ENCODE measurements at regions not wholly inside any gene's neighbourhood (a gene's known extent, or its start where the extent isn't known, plus 50 kb on each side); places are given as distances from the start of the nearest gene placed in this dataset.

DNA sequence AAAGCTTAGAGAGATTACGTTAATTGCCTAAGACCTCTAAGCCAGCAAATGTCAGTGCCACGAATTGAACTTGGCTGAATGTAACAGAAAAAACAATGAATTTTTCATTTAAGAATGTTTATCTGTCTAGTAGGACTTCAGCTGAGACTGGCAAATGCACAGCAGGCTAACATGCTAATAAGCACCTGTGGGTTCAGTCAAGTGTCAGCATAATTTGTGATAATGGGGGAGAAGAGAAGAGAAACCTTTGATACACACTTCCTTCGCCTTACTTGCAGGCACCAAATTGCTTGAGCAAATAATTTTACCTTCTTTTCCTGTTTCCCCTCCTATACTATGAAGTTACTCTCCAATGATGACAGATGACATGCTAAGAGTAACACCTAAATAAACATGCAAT, 1136.5 kb upstream of the SORCS1 start:
- no TSS peak for BruUV-seq (replicated peaks)
- TF ChIP-seq EZH2 (IDR thresholded peaks at IDR 0.05; ENCODE audit: low read length, unreplicated experiment) (no peak), EZH2phosphoT487 (IDR thresholded peaks at IDR 0.05; ENCODE audit: borderline replicate concordance, low read length) (no peak)
- TF ChIP-seq, protein P1, sequence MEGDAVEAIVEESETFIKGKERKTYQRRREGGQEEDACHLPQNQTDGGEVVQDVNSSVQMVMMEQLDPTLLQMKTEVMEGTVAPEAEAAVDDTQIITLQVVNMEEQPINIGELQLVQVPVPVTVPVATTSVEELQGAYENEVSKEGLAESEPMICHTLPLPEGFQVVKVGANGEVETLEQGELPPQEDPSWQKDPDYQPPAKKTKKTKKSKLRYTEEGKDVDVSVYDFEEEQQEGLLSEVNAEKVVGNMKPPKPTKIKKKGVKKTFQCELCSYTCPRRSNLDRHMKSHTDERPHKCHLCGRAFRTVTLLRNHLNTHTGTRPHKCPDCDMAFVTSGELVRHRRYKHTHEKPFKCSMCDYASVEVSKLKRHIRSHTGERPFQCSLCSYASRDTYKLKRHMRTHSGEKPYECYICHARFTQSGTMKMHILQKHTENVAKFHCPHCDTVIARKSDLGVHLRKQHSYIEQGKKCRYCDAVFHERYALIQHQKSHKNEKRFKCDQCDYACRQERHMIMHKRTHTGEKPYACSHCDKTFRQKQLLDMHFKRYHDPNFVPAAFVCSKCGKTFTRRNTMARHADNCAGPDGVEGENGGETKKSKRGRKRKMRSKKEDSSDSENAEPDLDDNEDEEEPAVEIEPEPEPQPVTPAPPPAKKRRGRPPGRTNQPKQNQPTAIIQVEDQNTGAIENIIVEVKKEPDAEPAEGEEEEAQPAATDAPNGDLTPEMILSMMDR (conservative IDR thresholded peaks at IDR 0.05; ENCODE audit: low read depth, low read length): no peak
- Histone ChIP-seq H3K9me3 (ENCODE audit: low read length) (no peaks in the 10 kb centered on the region), H4K20me1 (ENCODE audit: low read length) (no peaks in the 10 kb centered on the region), H3K27me3 (ENCODE audit: low read length) (no peaks in the 10 kb centered on the region), H3K36me3 (ENCODE audit: low read depth, low read length) (no peaks in the 10 kb centered on the region), H2AFZ (ENCODE audit: low read length) (no peak overlapping the region), H3K4me2 (ENCODE audit: low read length) (no peak overlapping the region), H3F3A (ENCODE audit: low read length, unreplicated experiment) (no peaks in the 10 kb centered on the region), H3K79me2 (ENCODE audit: low read length) (no peaks in the 10 kb centered on the region), H3K9me2 (replicated peaks; ENCODE audit: low read length) (no peaks in the 10 kb centered on the region), H3K4me1 (ENCODE audit: insufficient read depth, low read length) (peaks cover 5% of the 10 kb centered on the region; the same call in 1 of the 2 replicates), H3K27ac (ENCODE audit: low read length) (no peak overlapping the region), H3K4me3 (ENCODE audit: low read length) (no peak overlapping the region), H3K9ac (ENCODE audit: low read length) (no peak overlapping the region)
- POLR2A ChIA-PET (ENCODE audit: unreplicated experiment): no interaction called here
- no peak for ATAC-seq
- CTCF ChIA-PET: no interaction called here
- intact Hi-C loops (cut with micrococcal nuclease): no loop called here
- no peak for DNase-seq

DNA sequence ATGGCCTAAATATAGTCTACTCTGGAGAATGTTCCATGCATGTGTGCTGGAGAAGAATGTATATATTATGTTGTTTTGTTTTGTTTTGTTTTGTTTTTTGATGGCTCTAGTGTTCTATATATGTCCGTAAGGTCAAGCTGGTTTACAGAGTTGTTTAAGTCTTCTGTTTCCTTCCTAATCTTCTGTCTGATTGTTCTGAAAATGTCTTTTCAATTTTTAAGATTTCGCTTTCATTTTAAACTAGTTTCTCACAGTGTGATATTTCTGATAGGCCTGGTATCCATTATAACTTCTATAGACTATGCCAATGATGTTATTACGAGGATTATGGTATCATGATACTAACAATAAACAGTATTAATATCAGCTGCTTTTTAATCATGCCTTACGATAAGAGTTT, 1126.3 kb upstream of the SORCS1 start:
- Histone ChIP-seq H2AFZ (ENCODE audit: low read length) (no peak overlapping the region), H3K27ac (ENCODE audit: low read length) (no peak overlapping the region), H3K4me2 (ENCODE audit: low read length) (no peak overlapping the region), H4K20me1 (ENCODE audit: low read length) (no peaks in the 10 kb centered on the region), H3K79me2 (ENCODE audit: low read length) (no peaks in the 10 kb centered on the region), H3K36me3 (ENCODE audit: low read depth, low read length) (no peaks in the 10 kb centered on the region), H3K4me1 (ENCODE audit: insufficient read depth, low read length) (no peaks in the 10 kb centered on the region), H3K27me3 (ENCODE audit: low read length) (no peaks in the 10 kb centered on the region), H3K9me2 (replicated peaks; ENCODE audit: low read length) (no peaks in the 10 kb centered on the region), H3K4me3 (ENCODE audit: low read length) (no peak overlapping the region), H3K9ac (ENCODE audit: low read length) (no peak overlapping the region), H3F3A (ENCODE audit: low read length, unreplicated experiment) (no peaks in the 10 kb centered on the region), H3K9me3 (ENCODE audit: low read length) (no peaks in the 10 kb centered on the region)
- ChIA-PET CTCF (no interaction called here), POLR2A (ENCODE audit: unreplicated experiment) (no interaction called here)
- ATAC-seq: no peak
- BruUV-seq (replicated peaks): no TSS peak
- intact Hi-C loops (cut with micrococcal nuclease): no loop called here
- no peak for DNase-seq
- TF ChIP-seq EZH2 (IDR thresholded peaks at IDR 0.05; ENCODE audit: low read length, unreplicated experiment) (no peak), EZH2phosphoT487 (IDR thresholded peaks at IDR 0.05; ENCODE audit: borderline replicate concordance, low read length) (no peak)
- TF ChIP-seq, protein P1 (conservative IDR thresholded peaks at IDR 0.05; ENCODE audit: low read depth, low read length): no peak

DNA sequence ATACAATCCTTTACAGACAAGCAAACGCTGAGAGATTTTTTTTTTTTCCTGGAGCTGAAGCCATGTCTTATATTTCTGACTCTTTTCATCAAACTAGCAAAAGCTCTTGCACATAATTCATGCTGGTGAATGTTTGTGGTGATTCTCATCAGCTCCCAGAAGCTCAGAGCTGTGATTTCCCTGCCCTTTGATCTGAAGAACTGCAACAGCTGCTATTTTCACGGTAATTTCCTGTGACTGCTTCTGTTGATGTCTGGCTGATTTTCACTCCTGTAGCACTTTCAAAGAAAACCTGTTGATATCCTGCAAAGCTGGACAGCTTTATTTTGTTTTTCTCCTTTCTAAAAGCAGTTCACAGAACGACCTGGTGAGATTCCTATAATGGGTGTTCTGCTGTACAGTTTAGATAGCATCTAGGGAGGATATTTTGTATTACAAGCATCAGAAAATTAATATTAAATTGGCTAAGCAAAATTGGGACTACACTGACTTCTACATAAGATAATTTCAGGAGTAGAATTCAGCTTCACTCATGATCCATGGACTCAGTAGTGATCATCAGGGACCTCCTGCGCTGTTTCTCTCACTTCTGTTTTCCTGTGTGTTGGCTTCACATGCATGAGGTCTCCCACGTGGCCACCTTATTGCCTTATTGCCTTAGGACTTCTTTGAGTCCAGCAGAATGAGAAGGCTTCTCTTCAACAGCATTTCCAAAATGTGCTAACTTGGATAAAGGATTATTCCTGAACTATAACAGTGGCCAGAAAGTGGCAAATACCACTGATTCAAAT, 1111.6 kb upstream of the SORCS1 start:
- no peaks in the 10 kb centered on the region for H3K27me3 ChIP-seq (ENCODE audit: low read length)
- intact Hi-C loops (cut with micrococcal nuclease): no loop called here
- no peaks in the 10 kb centered on the region for H3F3A ChIP-seq (ENCODE audit: low read length, unreplicated experiment)
- no peak for DNase-seq
- no peak overlapping the region for H3K27ac ChIP-seq (ENCODE audit: low read length)
- H3K9ac ChIP-seq (ENCODE audit: low read length): no peak overlapping the region
- no peak overlapping the region for H3K4me2 ChIP-seq (ENCODE audit: low read length)
- ChIA-PET CTCF (no interaction called here), POLR2A (ENCODE audit: unreplicated experiment) (no interaction called here)
- no peak overlapping the region for H2AFZ ChIP-seq (ENCODE audit: low read length)
- no peaks in the 10 kb centered on the region for H3K79me2 ChIP-seq (ENCODE audit: low read length)
- no peak for ATAC-seq
- no peaks in the 10 kb centered on the region for H4K20me1 ChIP-seq (ENCODE audit: low read length)
- TF ChIP-seq, protein P1 (conservative IDR thresholded peaks at IDR 0.05; ENCODE audit: low read depth, low read length): no peak
- TF ChIP-seq EZH2phosphoT487 (IDR thresholded peaks at IDR 0.05; ENCODE audit: borderline replicate concordance, low read length) (no peak), EZH2 (IDR thresholded peaks at IDR 0.05; ENCODE audit: low read length, unreplicated experiment) (no peak)
- no peaks in the 10 kb centered on the region for H3K9me2 ChIP-seq (replicated peaks; ENCODE audit: low read length)
- no TSS peak for BruUV-seq (replicated peaks)
- H3K4me1 ChIP-seq (ENCODE audit: insufficient read depth, low read length): no peaks in the 10 kb centered on the region
- no peaks in the 10 kb centered on the region for H3K9me3 ChIP-seq (ENCODE audit: low read length)
- H3K4me3 ChIP-seq (ENCODE audit: low read length): no peak overlapping the region
- H3K36me3 ChIP-seq (ENCODE audit: low read depth, low read length): no peaks in the 10 kb centered on the region
